OCI-LY3 (cell line): ENCODE measurements at regions not wholly inside any gene's neighbourhood (a gene's known extent, or its start where the extent isn't known, plus 50 kb on each side); places are given as distances from the start of the nearest gene placed in this dataset.

Experiments
- H2AFZ ChIP-seq: fragments of 200-600, 300-600 bp; shearing (Covaris generic); 2 replicates; pipeline ENCODE4 v1.6.0; 2014; ENCODE audit warnings: antibody characterized with exemption, low read depth, low read length
- H3K27ac ChIP-seq: fragments of 200-600, 300-600 bp; sonication (generic); 2 replicates; pipeline ENCODE4 v1.5.1; 2014; ENCODE audit warnings: mild to moderate bottlenecking, low read length, moderate library complexity, mixed read lengths
- H3K27me3 ChIP-seq: fragments of 200-600, 300-600 bp; sonication (generic); 2 replicates; pipeline ENCODE4 v1.6.1; 2014; ENCODE audit warnings: low read depth, low read length, mixed read lengths
- H3K36me3 ChIP-seq: fragments of 200-600, 300-600 bp; sonication (generic); replicated peaks from 2 replicates; pipeline ENCODE3; 2014; ENCODE audit warnings: low read depth, low read length, mixed read lengths
- H3K4me1 ChIP-seq: fragments of 300-600, 200-600 bp; sonication (generic); 2 replicates; pipeline ENCODE4 v1.6.1; 2014; ENCODE audit warnings: low read length, mixed read lengths
- H3K4me2 ChIP-seq: fragments of 200-600, 300-600 bp; sonication (generic); 2 replicates; pipeline ENCODE4 v1.6.1; 2014; ENCODE audit warnings: low read length, mixed read lengths
- H3K4me3 ChIP-seq: fragments of 300-600, 200-600 bp; sonication (generic); 2 replicates; pipeline ENCODE4 v1.5.1; 2014; ENCODE audit warnings: antibody characterized with exemption, mild to moderate bottlenecking, low read length, moderate library complexity
- H3K79me2 ChIP-seq: fragments of 300-600, 200-600 bp; shearing (Covaris generic); 2 replicates; pipeline ENCODE4 v1.6.1; 2014; ENCODE audit warnings: mild to moderate bottlenecking, low read length, mixed read lengths
- H3K9ac ChIP-seq: fragments of 300-600, 200-600 bp; shearing (Covaris generic); 2 replicates; pipeline ENCODE4 v1.6.0; 2014; ENCODE audit warnings: mild to moderate bottlenecking, low read length, moderate library complexity
- H3K9me3 ChIP-seq: fragments of 200-600, 300-600 bp; shearing (Covaris generic); 2 replicates; pipeline ENCODE4 v1.6.1; 2014; ENCODE audit warnings: low read length, mixed read lengths; ENCODE audit not compliant: insufficient read depth
- H4K20me1 ChIP-seq: fragments of 200-600, 300-600 bp; sonication (generic); 2 replicates; pipeline ENCODE4 v1.6.1; 2016; ENCODE audit warnings: low read length, mixed read lengths; ENCODE audit not compliant: insufficient read depth
- CTCF ChIP-seq: fragments of 200-600, 300-600 bp; sonication (generic); IDR thresholded peaks from 2 replicates; pipeline ENCODE4 v1.5.1; 2014; ENCODE audit warnings: antibody characterized with exemption, low read length, low read depth
- EZH2phosphoT487 ChIP-seq: fragments of 200-600 bp; shearing (Covaris generic); IDR thresholded peaks from 2 replicates; pipeline ENCODE4 v1.6.1; 2018; ENCODE audit warnings: antibody characterized with exemption, mixed run types, low read depth

GRCh38 chr14:61885203-61885961 is 123.2 kb downstream of the SNAPC1 start:
- H3K27ac ChIP-seq = no peak overlapping the region
- H2AFZ ChIP-seq = no peak overlapping the region
- no peaks in the 10 kb centered on the region for H3K27me3 ChIP-seq
- peaks cover 3% of the 10 kb centered on the region for H3K36me3 ChIP-seq
- no peaks in the 10 kb centered on the region for H4K20me1 ChIP-seq
- H3K9ac ChIP-seq = no peak overlapping the region
- no peaks in the 10 kb centered on the region for H3K79me2 ChIP-seq
- peaks cover 19% of the 10 kb centered on the region for H3K4me1 ChIP-seq
- H3K9me3 ChIP-seq = no peaks in the 10 kb centered on the region
- H3K4me2 ChIP-seq = no peak overlapping the region
- H3K4me3 ChIP-seq = no peak overlapping the region
- TF ChIP-seq CTCF = no peak
- TF ChIP-seq EZH2phosphoT487 = no peak

GRCh38 chr14:61887628-61888027 is 125.4 kb downstream of the SNAPC1 start:
- Histone ChIP-seq H3K9me3 (no peaks in the 10 kb centered on the region), H3K4me2 (no peak overlapping the region), H3K9ac (no peak overlapping the region), H3K4me1 (peaks cover 25% of the 10 kb centered on the region), H4K20me1 (no peaks in the 10 kb centered on the region), H3K36me3 (peaks cover 3% of the 10 kb centered on the region), H3K27ac (no peak overlapping the region), H3K27me3 (0 out of 2 replicates have a peak, but pooled peaks cover 8% of the 10 kb centered on the region), H3K79me2 (no peaks in the 10 kb centered on the region), H3K4me3 (no peak overlapping the region), H2AFZ (no peak overlapping the region)
- TF ChIP-seq EZH2phosphoT487 = no peak
- no peak for TF ChIP-seq CTCF

- H3K27me3 ChIP-seq = 0 out of 2 replicates have a peak, but pooled peaks cover 17% of the 10 kb centered on the region
- peak overlapping the region; percentile 86 for H2AFZ ChIP-seq
- H3K4me3 ChIP-seq = peak overlapping the region; percentile 67
- H3K4me1 ChIP-seq = peaks cover 33% of the 10 kb centered on the region
- no peaks in the 10 kb centered on the region for H3K79me2 ChIP-seq
- H3K27ac ChIP-seq = peak overlapping the region; percentile 76
- peak overlapping the region; percentile 63; the same call in 1 of the 2 replicates for H3K9ac ChIP-seq
- no peaks in the 10 kb centered on the region for H3K9me3 ChIP-seq
- peak overlapping the region; percentile 79 for H3K4me2 ChIP-seq
- no peaks in the 10 kb centered on the region for H4K20me1 ChIP-seq
- no peak for TF ChIP-seq CTCF
- no peak for TF ChIP-seq EZH2phosphoT487
- peaks cover 3% of the 10 kb centered on the region for H3K36me3 ChIP-seq
Measured at GRCh38 chr14:61889914-61890351, 127.7 kb downstream of the SNAPC1 start.

- no peak for TF ChIP-seq CTCF
- TF ChIP-seq EZH2phosphoT487 = no peak
Measured at GRCh38 chr14:61891170-61891569, 128.9 kb downstream of the SNAPC1 start.

More at GRCh38 chr14:61891170-61891569, 128.9 kb downstream of the SNAPC1 start:
- H3K9me3 ChIP-seq = no peaks in the 10 kb centered on the region
- no peak overlapping the region for H3K9ac ChIP-seq
- H3K27ac ChIP-seq = no peak overlapping the region
- peaks cover 33% of the 10 kb centered on the region for H3K4me1 ChIP-seq
- no peaks in the 10 kb centered on the region for H4K20me1 ChIP-seq
- H3K79me2 ChIP-seq = no peaks in the 10 kb centered on the region
- no peak overlapping the region for H3K4me3 ChIP-seq
- H3K27me3 ChIP-seq = 0 out of 2 replicates have a peak, but pooled peaks cover 17% of the 10 kb centered on the region
- H3K4me2 ChIP-seq = no peak overlapping the region
- peaks cover 3% of the 10 kb centered on the region for H3K36me3 ChIP-seq
- H2AFZ ChIP-seq = no peak overlapping the region
